HK-2 (cell line): ENCODE measurements at regions not wholly inside any gene's neighbourhood (a gene's known extent, or its start where the extent isn't known, plus 50 kb on each side); places are given as distances from the start of the nearest gene placed in this dataset.

Experiments
- DNase-seq: peaks from one replicate; pipeline ENCODE4 v3.0.0-alpha.2; 2018; ENCODE audit not compliant: unreplicated experiment

DNA sequence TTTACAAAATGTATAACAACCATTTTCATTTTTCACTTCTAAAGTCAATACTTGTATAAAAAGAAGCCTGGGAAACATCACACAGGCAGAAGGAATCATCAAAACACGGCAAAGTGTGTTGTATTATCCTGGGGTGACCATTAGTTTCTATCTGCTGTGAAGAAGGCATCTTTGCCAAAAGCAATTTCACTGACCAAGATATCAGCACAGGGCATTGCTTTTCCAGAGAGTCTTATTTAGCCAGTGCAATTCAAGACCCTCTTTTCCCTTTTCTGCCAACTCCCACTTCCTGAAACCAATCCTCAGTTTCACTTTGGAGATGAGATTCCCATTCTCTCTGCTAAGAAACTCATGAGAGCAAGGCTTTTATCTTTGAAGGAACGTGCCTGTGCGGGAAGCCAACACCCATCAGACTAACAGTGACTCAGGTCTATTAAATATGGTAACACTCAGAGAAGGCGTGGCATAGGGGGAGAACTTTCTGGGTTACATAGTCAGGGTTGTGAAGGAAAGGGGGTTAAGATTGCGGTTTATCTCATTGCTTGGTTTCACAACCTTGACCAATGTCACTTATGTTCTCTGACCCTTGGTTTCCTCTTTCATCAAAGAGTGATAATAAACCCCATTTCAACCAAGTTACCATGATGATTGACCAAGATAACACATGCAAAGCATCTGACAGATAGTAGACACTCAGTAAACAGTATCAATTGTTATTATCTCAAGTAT lies 666.9 kb upstream of the KLF4 start:
- DNase-seq = no peak

- DNase-seq = no peak
These were observed 663.8 kb upstream of the KLF4 start for GRCh38 chr9:108153416-108153815.

DNA sequence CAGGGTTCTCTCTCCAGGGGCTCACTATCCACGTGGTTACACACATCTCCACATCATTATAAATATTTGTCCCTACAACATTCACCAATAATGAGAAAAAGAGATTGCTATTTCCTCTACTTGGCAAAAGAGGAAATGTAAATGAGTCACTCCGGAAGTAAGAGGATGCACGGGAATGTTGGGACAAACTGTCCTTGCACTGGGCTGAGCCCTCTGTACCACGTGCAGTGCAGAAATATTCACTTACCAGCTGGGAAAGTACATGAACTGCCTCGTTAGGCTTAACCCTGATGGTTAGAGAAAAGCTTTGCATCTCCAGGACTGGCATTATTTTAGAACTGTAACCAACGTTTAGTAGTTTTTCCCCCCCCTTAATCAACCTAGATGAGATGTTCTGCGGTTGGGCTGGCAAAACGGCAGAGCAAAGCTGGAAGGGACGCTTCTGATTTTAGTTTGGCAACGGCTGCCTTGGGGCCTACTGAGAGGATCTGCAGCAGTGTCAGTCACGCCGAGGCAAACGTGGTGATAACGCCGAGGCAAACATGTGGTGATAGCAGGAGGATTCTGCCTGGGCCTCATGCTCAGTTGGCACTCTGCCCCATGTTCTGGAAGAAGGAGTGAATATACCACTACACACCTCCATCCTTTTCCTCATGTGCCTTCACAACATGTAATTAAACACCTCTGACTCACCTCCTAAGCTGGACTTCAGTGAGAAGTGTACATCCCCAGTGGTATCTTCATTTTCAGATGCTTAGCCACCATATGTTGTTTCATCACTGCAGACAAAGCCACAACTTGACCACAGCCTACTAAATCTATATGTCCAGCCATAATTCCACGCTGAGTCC lies 661.4 kb upstream of the KLF4 start:
- DNase-seq = no peak

- no peak for DNase-seq
These were observed 659.8 kb upstream of the KLF4 start for GRCh38 chr9:108149326-108149725.

DNA sequence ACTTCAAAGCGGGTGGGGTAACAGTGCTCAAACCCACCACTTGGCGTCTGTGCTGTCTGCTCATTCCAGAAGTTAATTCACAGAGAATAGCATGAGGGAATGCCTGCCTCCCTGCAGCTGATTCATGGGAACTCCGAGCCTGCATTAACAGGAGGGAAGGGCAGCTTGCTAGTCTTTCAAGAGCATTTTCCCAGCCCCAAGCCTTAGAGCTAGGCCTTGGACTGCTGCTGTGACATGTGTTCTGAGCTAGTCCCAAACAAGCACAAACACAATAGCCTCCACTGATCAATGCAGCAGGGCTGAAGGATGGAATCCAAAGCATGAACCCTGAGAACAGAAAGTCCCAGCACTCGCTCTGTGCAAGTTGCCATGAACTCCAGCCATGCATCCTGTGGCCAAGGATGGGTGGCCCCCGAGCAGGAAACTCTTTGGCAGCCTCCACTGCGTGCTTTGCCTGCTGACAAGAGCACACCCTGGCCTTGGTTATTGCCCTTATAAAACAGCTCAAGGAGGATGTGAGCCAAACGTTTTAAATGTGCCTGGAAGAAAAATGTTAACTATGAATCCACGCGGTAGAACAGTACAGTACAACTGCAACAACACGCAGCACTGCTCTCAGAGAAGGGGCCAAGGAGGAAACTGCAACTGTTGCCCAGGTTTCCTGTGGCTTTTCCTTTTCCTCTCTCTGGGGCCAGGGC lies 653.1 kb upstream of the KLF4 start:
- no peak for DNase-seq

GRCh38 chr9:108142142-108142503 lies 652.6 kb upstream of the KLF4 start:
- no peak for DNase-seq

GRCh38 chr9:108139900-108140299 lies 650.3 kb upstream of the KLF4 start:
- DNase-seq = no peak

GRCh38 chr9:108138516-108138915 lies 648.9 kb upstream of the KLF4 start:
- no peak for DNase-seq

DNA sequence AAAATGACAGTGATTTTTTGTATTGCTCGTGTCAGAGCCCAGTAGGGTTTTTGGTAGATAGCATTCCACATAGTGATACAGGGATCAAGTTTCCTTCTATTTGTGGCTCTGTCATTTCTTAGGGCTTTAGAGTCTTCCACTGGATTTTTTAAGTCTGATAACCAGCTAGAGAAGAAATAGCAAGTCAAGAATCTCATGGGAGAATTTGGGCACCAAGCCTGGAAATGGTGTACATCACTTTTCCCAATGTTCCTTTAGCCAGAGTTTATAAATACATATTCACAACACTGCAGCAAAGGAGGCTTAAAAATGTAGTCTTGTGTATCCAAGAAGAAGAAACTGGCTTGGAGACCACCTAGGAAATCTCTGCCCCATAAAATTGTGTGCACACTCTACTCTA lies 647.1 kb upstream of the KLF4 start:
- DNase-seq = no peak

DNA sequence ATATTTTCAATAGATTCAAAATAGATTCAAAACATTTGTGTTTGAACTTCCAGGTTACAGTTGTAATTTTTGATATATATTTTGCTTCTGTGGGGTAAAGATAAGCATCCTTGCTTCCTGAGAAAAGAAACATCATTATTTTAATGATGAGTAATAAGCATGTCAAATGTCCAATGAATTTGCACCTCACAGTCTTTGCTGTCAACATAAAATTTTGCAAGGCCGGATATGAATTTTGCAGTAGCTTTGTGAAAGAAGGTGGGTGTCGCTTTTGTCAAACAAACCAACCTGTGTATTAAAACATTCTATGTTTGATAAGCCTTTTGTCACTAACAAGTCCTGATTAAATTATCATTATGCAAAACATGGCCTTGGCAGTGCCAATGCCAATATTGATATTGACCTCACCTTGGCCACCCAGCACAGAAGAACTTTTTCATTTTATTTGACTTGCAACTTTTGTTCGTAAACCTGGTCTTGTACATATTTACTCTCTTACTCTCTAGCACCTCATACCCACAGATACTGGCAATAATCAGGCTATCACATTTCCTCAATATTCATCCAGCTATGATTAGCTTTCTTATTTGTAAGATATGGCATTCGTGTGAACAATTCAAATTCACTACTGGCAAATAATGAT lies 645.0 kb upstream of the KLF4 start:
- no peak for DNase-seq

DNA sequence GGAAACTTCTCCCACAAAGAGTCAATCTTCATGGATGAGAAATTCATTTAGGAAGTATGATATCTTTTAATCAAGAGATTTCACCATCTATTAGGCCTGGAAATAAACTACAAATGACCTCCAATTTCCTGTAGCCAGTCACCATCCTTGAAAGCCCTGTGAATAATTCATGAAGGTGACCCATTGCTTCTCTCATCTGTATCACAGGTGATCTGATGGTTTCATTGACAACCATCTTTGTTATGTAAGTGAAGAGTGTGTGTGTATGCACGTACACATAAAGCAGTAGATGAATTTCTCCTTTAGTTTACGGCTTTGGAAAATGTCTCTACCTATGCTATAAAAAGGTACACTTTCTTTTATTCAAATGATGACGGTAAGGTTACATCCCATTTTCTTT lies 644.1 kb upstream of the KLF4 start:
- DNase-seq = no peak

GRCh38 chr9:108133101-108133500 lies 643.5 kb upstream of the KLF4 start:
- no peak for DNase-seq

DNA sequence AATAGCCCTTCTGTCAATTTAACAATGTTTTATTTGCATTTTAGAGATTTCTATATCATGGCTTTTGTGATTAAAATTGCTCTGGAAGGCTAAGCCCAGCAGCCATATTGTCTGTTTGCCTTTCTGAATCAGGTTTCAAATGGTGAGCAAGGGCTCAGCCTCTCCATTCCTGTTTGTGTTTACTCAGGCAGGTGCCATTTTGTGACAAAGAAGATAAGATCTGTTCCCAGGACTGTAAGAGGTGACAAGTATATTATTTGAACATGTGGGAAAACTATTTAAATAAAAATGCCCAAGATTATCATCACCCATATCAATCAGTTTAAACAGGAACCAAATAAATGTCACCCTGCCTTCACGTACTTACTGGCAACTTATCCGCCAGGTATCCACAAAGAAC lies 641.3 kb upstream of the KLF4 start:
- no peak for DNase-seq

DNA sequence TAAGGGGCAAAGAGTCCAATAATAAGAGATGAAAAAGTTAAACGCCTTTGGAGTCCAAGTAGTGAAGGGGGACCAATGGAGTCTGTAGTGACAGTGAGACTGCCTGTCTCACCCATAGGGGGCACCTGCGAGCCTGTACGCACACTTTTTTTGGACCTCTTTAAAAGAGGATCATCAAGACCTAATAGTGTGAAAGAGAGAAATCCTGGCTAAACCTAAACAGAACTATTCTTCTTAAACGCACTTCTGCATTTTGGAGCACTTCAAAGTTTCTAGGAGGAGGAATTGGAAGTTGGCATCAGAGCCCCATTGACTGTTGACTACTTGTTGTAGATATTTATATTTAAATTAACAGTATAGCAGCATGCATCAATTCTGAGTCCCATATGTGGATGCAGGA lies 636.1 kb upstream of the KLF4 start:
- DNase-seq = no peak

GRCh38 chr9:108119530-108120113 lies 630.1 kb upstream of the KLF4 start:
- no peak for DNase-seq

DNA sequence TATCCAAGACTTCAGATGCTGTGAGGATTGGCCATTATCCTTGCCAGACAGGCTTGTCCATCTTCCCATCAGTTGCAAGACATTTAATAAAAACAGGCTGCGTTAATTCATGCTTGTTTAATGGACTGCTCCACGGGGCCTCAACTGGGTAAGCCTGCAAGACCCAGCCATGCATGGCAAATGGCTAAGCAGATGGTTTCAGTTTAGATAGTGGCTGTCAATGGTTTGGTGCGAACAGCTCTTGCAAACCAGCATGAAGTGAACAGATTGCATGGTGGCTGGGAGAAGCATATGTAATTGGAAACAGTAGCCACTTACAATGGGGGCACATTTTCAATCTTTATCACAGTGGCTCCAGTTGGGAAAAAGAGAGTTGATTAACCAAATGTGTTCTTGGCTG lies 628.2 kb upstream of the KLF4 start:
- no peak for DNase-seq

DNA sequence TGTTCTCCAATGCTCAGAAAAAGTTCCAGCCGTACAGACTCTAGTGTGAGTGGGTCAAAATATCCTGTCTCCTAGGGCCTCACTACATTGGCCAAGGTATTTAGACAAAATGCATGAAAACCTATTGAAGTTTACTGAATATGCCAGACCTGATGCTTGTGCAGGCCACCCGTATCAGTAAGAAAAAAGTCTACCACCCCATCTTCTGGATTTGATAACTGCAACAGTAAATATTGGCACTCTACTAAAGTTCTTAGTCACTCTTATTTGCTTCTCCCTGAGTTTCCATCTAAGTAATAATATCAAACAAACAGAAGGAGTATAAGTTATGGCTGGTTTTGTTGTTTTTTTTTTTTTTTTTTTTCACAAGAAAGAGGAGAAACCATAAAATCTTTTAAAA lies 627.7 kb upstream of the KLF4 start:
- DNase-seq = no peak

GRCh38 chr9:108113596-108113995 lies 624.0 kb upstream of the KLF4 start:
- DNase-seq = no peak

DNA sequence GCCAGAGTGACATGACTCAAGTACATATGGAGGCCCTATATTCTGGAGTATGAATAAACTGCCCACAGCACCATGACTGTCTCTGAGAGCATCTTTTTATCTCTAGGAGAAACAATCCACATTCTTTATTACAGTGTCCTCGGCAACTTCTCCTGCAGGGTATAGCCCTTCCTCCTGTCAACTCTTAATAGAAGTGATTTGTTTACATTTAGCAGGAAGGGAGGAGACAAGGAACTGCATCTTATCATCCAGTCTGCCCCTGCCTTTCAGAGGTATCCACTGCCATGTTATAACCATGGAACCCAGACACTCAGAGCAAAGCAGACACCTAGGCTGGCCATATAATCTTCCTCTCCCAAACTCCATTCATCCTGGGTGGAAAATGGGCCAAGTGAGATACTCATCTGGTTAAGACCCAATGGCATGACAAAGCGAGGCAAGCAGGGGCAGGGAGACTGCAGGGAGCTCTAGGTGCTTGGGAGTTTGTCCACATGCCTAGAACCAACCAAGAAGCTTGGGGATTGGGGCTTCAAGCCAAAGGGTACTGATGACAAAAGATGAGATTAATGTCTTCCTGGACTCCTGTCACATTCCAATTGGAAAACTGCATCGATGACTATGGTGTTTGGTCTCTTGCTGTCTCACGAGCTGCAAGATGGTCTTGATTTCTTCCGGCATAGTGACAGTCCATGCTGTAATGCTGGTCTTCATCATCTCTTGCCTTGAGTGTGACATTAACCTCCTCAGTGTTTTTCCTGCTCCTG lies 620.5 kb upstream of the KLF4 start:
- DNase-seq = no peak

- DNase-seq = no peak
These were observed 619.4 kb upstream of the KLF4 start for GRCh38 chr9:108108852-108109448.
